Glutamatergic neuron (in vitro differentiated cells): ENCODE measurements at regions not wholly inside any gene's neighbourhood (a gene's known extent, or its start where the extent isn't known, plus 50 kb on each side); places are given as distances from the start of the nearest gene placed in this dataset.
A peak's percentile ranks its signal among the peaks of the same experiment; 100 is the strongest.

Experiments
- DNase-seq: peaks from one replicate; pipeline ENCODE4 v3.0.0; 2022
- H3K27ac Mint-ChIP-seq: one replicate; pipeline ENCODE4 v1.8.0; 2020; ENCODE audit warnings: mild to moderate bottlenecking, mixed read lengths, inconsistent platforms; ENCODE audit not compliant: unreplicated experiment
- H3K27me3 Mint-ChIP-seq: one replicate; pipeline ENCODE4 v1.8.0; 2020; ENCODE audit warnings: mild to moderate bottlenecking, moderate library complexity, mixed read lengths, inconsistent platforms; ENCODE audit not compliant: unreplicated experiment
- H3K36me3 Mint-ChIP-seq: one replicate; pipeline ENCODE4 v1.8.0; 2020; ENCODE audit warnings: mild to moderate bottlenecking, mixed read lengths, inconsistent platforms; ENCODE audit not compliant: unreplicated experiment
- H3K4me1 Mint-ChIP-seq: one replicate; pipeline ENCODE4 v1.8.0; 2020; ENCODE audit warnings: mild to moderate bottlenecking, low read depth, mixed read lengths, inconsistent platforms; ENCODE audit not compliant: unreplicated experiment
- H3K4me3 Mint-ChIP-seq: one replicate; pipeline ENCODE4 v1.8.0; 2020; ENCODE audit warnings: mild to moderate bottlenecking, mixed read lengths, inconsistent platforms; ENCODE audit not compliant: unreplicated experiment
- H3K9me3 Mint-ChIP-seq: one replicate; pipeline ENCODE4 v1.8.0; 2020; ENCODE audit warnings: mild to moderate bottlenecking, moderate library complexity, mixed read lengths, inconsistent platforms; ENCODE audit not compliant: unreplicated experiment
- TF ChIP-seq, protein P1 (sequence below): fragments of 200-600 bp; sonication (generic); IDR thresholded peaks from one replicate; pipeline ENCODE4 v1.5.0; 2021; ENCODE audit not compliant: partially characterized antibody, unreplicated experiment

DNA sequence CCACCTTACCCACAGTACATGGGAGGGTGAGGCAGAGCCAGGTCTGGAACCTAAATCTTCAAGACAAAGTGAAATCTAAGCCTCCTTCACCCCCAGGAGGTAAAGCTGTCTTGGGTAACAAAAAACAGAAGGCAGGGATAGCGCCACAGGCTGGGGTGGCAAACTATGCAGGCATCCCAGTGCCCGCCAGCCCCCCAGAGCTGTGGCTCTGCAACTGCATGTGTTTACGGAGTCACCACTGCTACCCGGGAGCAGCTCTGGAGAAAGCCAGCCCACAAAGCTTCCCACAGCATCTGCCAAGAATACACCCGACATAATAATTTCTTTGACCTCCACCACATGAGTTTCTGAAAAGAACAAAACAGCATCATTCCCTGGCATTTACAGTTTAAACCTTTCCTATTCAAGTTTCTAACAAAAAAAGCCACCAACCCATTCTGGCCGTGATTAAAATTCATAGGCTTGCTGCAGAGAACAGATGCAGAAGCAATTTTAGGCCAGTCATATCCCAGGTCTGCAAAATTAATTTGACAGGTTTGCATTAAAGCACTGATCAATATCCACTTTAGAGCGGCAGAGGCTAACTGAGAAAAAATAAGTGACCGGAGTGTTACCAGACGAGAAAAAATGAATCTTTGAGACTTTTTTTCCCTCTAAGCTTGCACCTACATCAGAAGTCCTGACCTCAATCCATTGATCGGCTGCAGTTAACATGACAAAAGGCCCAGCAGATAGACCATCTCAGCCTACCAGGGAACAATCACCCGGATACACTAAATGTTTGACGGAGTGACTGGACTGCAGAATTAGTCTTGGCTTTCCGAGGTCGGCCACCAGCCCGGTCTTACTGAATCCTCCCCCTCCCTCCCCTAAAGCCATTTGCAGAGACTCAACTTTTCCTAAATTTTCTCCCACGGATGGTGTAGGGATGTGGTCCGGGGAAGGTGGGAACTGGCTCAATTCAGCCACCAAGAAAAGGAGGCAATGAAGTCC, 309.6 kb upstream of the SKOR2 start:
- TF ChIP-seq, protein P1, sequence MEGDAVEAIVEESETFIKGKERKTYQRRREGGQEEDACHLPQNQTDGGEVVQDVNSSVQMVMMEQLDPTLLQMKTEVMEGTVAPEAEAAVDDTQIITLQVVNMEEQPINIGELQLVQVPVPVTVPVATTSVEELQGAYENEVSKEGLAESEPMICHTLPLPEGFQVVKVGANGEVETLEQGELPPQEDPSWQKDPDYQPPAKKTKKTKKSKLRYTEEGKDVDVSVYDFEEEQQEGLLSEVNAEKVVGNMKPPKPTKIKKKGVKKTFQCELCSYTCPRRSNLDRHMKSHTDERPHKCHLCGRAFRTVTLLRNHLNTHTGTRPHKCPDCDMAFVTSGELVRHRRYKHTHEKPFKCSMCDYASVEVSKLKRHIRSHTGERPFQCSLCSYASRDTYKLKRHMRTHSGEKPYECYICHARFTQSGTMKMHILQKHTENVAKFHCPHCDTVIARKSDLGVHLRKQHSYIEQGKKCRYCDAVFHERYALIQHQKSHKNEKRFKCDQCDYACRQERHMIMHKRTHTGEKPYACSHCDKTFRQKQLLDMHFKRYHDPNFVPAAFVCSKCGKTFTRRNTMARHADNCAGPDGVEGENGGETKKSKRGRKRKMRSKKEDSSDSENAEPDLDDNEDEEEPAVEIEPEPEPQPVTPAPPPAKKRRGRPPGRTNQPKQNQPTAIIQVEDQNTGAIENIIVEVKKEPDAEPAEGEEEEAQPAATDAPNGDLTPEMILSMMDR = no peak
- no peak for DNase-seq
- no peaks in the 10 kb centered on the region for H3K9me3 Mint-ChIP-seq
- peaks cover 4% of the 10 kb centered on the region for H3K27me3 Mint-ChIP-seq
- H3K4me1 Mint-ChIP-seq = peaks cover 4% of the 10 kb centered on the region
- no peak overlapping the region for H3K4me3 Mint-ChIP-seq
- peak overlapping the region; percentile 2 for H3K27ac Mint-ChIP-seq
- H3K36me3 Mint-ChIP-seq = no peaks in the 10 kb centered on the region

DNA sequence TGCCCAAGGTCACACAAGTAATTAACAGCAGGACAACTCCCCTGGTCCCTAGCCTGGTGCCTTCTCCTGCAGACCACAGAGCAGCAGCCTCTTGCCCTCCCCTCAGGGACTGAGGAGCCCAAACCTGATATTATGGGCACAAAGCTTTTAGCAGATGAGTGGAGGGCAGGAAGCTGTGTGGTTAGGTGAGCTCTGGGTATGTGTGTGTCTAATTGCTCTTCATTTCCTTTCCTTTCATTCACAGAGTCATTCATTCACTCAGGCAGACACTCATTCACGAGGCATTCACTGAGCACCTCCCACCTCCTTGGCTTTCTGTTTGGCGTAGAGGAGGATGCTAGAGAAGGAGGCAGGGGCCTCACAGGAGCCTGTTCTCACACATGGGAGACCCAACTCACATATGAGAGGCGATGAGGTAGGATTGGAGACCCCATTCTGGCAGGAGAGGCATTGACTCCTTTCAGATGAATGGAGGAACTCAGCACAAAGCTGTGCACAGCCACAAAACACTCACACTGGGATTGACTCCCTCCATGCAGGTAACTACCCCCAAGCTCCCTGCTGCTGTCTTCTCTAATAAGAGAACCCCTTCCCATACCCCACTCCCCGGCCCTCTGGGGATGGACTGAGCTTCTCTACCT, 306.8 kb upstream of the SKOR2 start:
- DNase-seq = no peak
- no peaks in the 10 kb centered on the region for H3K36me3 Mint-ChIP-seq
- H3K27ac Mint-ChIP-seq = no peak overlapping the region
- TF ChIP-seq, protein P1 = no peak
- H3K9me3 Mint-ChIP-seq = no peaks in the 10 kb centered on the region
- H3K4me3 Mint-ChIP-seq = no peak overlapping the region
- H3K4me1 Mint-ChIP-seq = peaks cover 4% of the 10 kb centered on the region
- peaks cover 4% of the 10 kb centered on the region for H3K27me3 Mint-ChIP-seq

GRCh38 chr18:47557160-47557559, 305.7 kb upstream of the SKOR2 start:
- Mint-ChIP-seq H3K27me3 (peaks cover 4% of the 10 kb centered on the region), H3K4me1 (peaks cover 4% of the 10 kb centered on the region)
- DNase-seq = no peak

GRCh38 chr18:47552783-47553182, 301.3 kb upstream of the SKOR2 start:
- no peak overlapping the region for H3K4me3 Mint-ChIP-seq
- no peaks in the 10 kb centered on the region for H3K36me3 Mint-ChIP-seq
- TF ChIP-seq, protein P1 = no peak
- no peaks in the 10 kb centered on the region for H3K4me1 Mint-ChIP-seq
- H3K27me3 Mint-ChIP-seq = peaks cover 2% of the 10 kb centered on the region
- H3K27ac Mint-ChIP-seq = no peak overlapping the region
- no peak for DNase-seq
- no peaks in the 10 kb centered on the region for H3K9me3 Mint-ChIP-seq

More at GRCh38 chr18:47557160-47557559, 305.7 kb upstream of the SKOR2 start:
- Mint-ChIP-seq H3K4me3 (no peak overlapping the region), H3K36me3 (no peaks in the 10 kb centered on the region), H3K27ac (no peak overlapping the region), H3K9me3 (no peaks in the 10 kb centered on the region)
- TF ChIP-seq, protein P1 = no peak

GRCh38 chr18:47550611-47551010, 299.2 kb upstream of the SKOR2 start:
- Mint-ChIP-seq H3K4me1 (no peaks in the 10 kb centered on the region), H3K9me3 (peaks cover 2% of the 10 kb centered on the region), H3K27ac (no peak overlapping the region), H3K36me3 (no peaks in the 10 kb centered on the region), H3K27me3 (no peaks in the 10 kb centered on the region), H3K4me3 (no peak overlapping the region)
- TF ChIP-seq, protein P1 = no peak
- DNase-seq = no peak
